HG03354 (cell line): ENCODE measurements at regions not wholly inside any gene's neighbourhood (a gene's known extent, or its start where the extent isn't known, plus 50 kb on each side); places are given as distances from the start of the nearest gene placed in this dataset.

Experiments
- ATAC-seq: cut with Tn5 transposase; IDR thresholded peaks from one replicate; pipeline ENCODE4 v1.9.1; 2021; ENCODE audit warnings: mild to moderate bottlenecking; ENCODE audit not compliant: unreplicated experiment, poor library complexity, severe bottlenecking

- no peak for ATAC-seq
Observed at GRCh38 chr9:12923468-12924009, 148.7 kb downstream of the LURAP1L start.

GRCh38 chr9:12930906-12931305, 156.1 kb downstream of the LURAP1L start:
- ATAC-seq = no peak

- no peak for ATAC-seq
Observed at GRCh38 chr9:12933957-12934356, 159.1 kb downstream of the LURAP1L start.

GRCh38 chr9:12934545-12935272, 159.9 kb downstream of the LURAP1L start:
- no peak for ATAC-seq

DNA sequence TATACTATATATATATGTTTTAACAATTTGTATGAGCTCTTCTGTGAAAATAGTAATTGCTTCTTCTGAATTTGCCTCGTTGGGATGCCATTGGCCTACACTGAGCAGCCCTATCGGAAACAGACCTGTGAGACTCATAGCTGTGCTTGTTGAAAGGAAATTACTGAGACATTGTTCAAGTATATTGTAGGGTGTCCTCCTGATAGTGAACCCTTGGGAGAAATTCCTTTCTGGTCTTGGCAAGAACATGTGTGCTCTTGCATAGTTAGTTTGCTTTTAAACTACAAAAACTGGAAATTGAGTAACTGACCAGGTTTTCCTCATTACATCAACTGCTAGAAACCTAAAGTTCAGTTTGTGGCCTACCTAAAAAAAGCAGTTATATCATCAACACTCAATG, 160.9 kb downstream of the LURAP1L start:
- no peak for ATAC-seq

DNA sequence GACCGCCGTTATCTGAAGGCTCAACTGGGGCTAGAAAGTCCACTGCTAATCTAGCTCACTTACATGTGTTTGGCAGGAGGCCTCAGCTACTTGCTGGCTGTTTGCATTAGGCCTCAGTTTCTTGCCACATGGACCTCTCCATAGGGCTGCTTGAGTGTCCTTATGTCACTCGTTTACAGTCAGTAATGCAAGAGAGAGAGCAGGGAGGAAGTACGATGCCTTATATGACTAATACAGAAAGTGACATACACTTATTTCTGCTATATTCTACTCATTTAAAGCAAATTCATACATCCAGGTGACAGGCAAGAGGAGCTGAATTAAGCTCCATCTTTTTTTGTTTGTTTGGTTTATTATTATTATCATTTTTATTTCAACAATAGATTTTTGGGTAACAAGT, 179.6 kb downstream of the LURAP1L start:
- ATAC-seq = no peak

GRCh38 chr9:12955510-12956163, 180.8 kb downstream of the LURAP1L start:
- no peak for ATAC-seq

- no peak for ATAC-seq
Observed at GRCh38 chr9:12956261-12956660, 181.4 kb downstream of the LURAP1L start.

DNA sequence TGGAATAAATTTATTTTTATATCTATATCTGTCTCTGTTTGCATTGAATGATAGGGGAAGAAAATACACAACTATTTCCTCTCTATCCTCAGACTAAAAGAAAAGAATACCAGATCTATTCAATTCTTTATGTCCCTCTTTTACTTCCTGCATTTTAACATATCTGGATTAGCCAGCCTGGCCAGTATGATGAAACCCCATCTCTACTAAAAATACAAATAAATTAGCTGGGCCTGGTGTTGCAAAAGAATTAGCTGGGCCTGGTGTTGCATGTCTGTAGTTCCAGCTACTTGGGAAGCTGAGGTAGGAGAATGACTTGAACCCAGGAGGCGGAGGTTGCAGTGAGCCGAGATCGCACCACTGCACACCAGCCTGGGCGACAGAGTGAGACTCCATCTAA, 182.0 kb downstream of the LURAP1L start:
- ATAC-seq = no peak

- ATAC-seq = no peak
Observed at GRCh38 chr9:12958279-12958678, 183.5 kb downstream of the LURAP1L start.

GRCh38 chr9:12958708-12959107, 183.9 kb downstream of the LURAP1L start:
- no peak for ATAC-seq

DNA sequence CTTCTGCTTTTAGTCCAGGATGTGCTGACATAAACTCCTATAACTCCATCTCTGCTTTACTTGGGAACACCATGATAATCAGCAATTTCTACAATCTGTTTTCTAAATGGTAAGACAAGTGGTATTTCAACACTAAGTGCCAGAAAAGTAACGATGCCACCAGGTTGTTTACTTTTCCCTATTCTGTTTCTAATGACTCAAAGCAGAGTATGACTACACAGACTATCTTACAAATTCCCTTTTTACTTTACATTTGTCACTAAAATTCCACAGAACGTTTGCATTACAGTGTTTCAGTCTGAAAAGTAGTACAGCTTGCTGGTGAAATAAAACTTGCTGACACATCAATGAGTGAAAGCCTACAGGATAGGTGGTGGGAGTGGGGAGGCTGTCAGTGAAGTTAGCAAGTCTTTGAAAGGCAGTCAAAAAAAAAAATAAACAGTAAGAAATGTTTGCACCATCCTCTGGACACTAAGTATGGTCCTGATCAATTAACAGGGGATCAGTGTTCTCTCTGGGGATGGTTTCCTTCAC, 186.5 kb downstream of the LURAP1L start:
- no peak for ATAC-seq

GRCh38 chr9:12963537-12963936, 188.7 kb downstream of the LURAP1L start:
- ATAC-seq = no peak

DNA sequence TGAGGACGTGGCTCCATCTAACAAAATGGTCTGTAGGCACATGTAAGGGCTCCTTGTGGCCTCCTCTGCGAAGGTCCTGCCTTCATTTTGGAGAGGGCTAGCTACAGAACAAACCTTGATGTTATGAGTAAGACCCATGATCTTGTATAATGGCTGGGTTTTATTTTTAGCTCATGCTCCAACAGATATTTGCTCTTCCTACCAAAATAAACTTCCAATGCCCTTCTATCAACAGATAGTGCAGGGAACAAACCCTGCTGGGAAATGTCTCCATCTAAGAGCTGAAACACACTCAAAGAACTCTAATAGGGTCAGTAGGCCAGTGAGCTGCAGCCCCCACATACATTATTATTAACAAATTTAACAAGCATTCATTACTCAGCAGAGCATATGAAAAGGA, 189.5 kb downstream of the LURAP1L start:
- no peak for ATAC-seq

GRCh38 chr9:12965303-12965702, 190.5 kb downstream of the LURAP1L start:
- ATAC-seq = no peak

DNA sequence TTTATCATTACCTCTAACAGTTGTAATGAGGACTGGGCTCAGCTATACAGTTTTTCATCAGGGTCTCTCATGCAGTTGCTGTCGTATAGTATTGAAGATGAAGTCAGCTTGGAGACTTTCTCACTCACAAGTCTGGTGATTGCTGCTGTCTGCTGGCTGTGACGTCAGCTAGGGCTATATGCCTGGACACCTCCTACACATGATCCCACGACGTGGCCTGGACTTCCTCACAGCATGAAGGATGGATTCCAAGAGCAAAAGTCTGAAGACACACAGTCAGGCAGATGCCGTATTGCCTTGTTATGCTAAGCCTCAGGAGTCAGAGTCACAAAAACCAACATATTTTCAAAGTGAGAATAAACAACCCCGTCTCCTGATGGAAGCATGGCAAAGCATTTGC, 193.3 kb downstream of the LURAP1L start:
- ATAC-seq = no peak

GRCh38 chr9:12972608-12973589, 198.1 kb downstream of the LURAP1L start:
- ATAC-seq = no peak

DNA sequence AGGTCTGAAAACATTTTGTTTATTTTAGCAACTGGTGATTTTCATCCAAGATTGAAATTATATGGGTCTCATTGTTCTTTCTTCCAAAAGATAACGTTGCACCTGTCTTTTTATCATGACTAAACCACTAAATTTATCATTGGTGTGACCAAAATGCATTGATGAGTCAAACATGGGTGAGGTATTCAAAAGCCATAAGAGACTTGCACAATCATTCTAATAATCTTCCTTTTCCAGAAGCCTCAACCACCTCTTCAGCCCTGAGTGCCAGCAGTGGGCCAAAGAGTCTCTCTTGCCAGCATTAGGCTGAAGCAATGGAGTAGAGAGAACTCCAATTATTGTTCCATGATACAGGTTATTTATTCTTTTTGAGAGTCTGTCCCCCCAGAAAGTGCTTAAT, 198.9 kb downstream of the LURAP1L start:
- ATAC-seq = no peak

DNA sequence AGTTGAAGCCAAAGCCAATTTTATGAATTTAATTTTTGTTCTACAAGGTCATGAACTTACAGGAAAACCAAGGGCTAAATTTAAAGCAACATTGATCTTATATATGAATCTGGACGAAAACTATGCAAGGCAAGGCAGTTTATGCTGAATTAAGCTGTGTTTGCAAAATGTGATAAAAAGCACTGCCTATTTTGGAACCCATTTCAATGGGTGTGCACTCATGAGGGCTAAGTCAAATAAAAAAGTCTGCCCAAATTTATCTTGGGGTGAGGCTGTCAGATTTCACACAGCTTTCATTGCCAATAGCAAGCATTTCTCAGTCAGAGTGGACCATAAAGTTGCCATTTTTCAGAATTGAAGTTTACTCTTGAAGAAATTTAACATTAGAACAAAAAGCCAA, 199.9 kb downstream of the LURAP1L start:
- no peak for ATAC-seq

DNA sequence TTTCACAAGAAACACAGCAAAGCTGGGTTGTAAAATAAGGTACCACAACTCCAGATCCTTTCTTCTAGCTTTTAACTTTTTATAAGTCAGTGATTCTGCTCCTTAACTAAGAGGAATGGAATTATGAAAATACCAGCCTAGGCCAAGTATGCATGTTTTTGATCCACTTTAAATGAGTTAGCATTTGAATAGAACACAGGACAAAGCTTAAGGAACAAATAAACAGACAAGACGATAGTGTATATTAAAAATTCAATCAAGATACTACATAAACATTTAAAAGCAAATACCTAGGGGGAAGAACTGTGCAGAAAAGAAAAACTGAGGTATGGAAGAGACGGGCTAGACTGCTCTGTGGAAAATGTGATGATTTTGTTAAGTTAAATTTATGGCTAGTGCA, 200.7 kb downstream of the LURAP1L start:
- ATAC-seq = no peak
